H1 (cell line): ENCODE measurements at regions not wholly inside any gene's neighbourhood (a gene's known extent, or its start where the extent isn't known, plus 50 kb on each side); places are given as distances from the start of the nearest gene placed in this dataset.

Source experiments
- RAD21 ChIP-seq, 2 experiments: IDR thresholded peaks in 1 of 2; conservative IDR thresholded peaks in 1 of 2; 2 replicates each; pipeline ENCODE4 v1.6.1; 2011; ENCODE audit warnings: low read depth in 2 of 2, low read length in 2 of 2, improper control_type of control experiment in 1 of 2, inconsistent platforms in 1 of 2, mild to moderate bottlenecking in 1 of 2, moderate library complexity in 1 of 2
- RFX5 ChIP-seq: IDR thresholded peaks from 2 replicates; pipeline ENCODE4 v1.6.1; 2011; ENCODE audit warnings: low read depth, low read length, improper control_type of control experiment, borderline replicate concordance
- TAF1 ChIP-seq: IDR thresholded peaks from 2 replicates; pipeline ENCODE4 v1.6.1; 2011; ENCODE audit warnings: mild to moderate bottlenecking, low read depth, low read length
- TAF7 ChIP-seq: optimal IDR thresholded peaks from 2 replicates; pipeline ENCODE3; 2011; ENCODE audit warnings: low read depth, mild to moderate bottlenecking, inconsistent platforms, low read length, moderate library complexity, borderline replicate concordance

GRCh38 chr12:94798113-94798512 lies 147.8 kb upstream of the TMCC3 start:
- no peak for TF ChIP-seq TAF7
- TF ChIP-seq TAF1: no peak
- no peak for TF ChIP-seq RAD21 (IDR thresholded peaks at IDR 0.05 in 1 of 2, conservative IDR thresholded peaks at IDR 0.05 in 1 of 2; ENCODE audit: low read depth in 2 of 2, low read length in 2 of 2)
- no peak for TF ChIP-seq RFX5
